Neural cell (in vitro differentiated cells): ENCODE measurements at regions not wholly inside any gene's neighbourhood (a gene's known extent, or its start where the extent isn't known, plus 50 kb on each side); places are given as distances from the start of the nearest gene placed in this dataset.

Source experiments
- H2AFZ ChIP-seq: fragments of 200-600, 300-800 bp; sonication (generic), shearing (Covaris generic); 2 replicates; pipeline ENCODE4 v1.6.0; 2014; ENCODE audit warnings: low read depth, mild to moderate bottlenecking, antibody characterized with exemption, low read length, moderate library complexity
- H3F3A ChIP-seq: fragments of 200-600 bp; shearing (Covaris generic); 2 replicates; pipeline ENCODE4 v1.6.1; 2016; ENCODE audit warnings: mild to moderate bottlenecking, moderate library complexity, mixed read lengths, antibody characterized with exemption, low read length; ENCODE audit not compliant: insufficient read depth, poor library complexity, severe bottlenecking
- H3K27ac ChIP-seq: fragments of 200-600, 300-800 bp; sonication (generic), shearing (Covaris generic); 2 replicates; pipeline ENCODE4 v1.5.1; 2014; ENCODE audit warnings: mild to moderate bottlenecking, low read length, moderate library complexity
- H3K27me3 ChIP-seq: fragments of 300-800, 200-600 bp; sonication (generic), shearing (Covaris generic); 2 replicates; pipeline ENCODE4 v1.6.0; 2014; ENCODE audit warnings: mild to moderate bottlenecking, low read depth, low read length, moderate library complexity; ENCODE audit not compliant: insufficient read depth
- H3K36me3 ChIP-seq: fragments of 300-800, 200-600 bp; sonication (generic), shearing (Covaris generic); 2 replicates; pipeline ENCODE4 v1.5.1; 2014; ENCODE audit warnings: mild to moderate bottlenecking, antibody characterized with exemption, low read length, moderate library complexity; ENCODE audit not compliant: insufficient read depth
- H3K4me2 ChIP-seq: fragments of 300-800, 200-600 bp; sonication (generic), shearing (Covaris generic); 2 replicates; pipeline ENCODE4 v1.6.0; 2014; ENCODE audit warnings: mild to moderate bottlenecking, low read length
- H3K4me3 ChIP-seq: fragments of 300-800, 200-600 bp; sonication (generic), shearing (Covaris generic); 2 replicates; pipeline ENCODE4 v1.5.1; 2014; ENCODE audit warnings: mild to moderate bottlenecking, low read length, moderate library complexity
- H3K79me2 ChIP-seq: fragments of 200-600 bp; shearing (Covaris generic); replicated peaks from 2 replicates; pipeline ENCODE4 v1.6.0; 2014; ENCODE audit warnings: mild to moderate bottlenecking, low read length, moderate library complexity; ENCODE audit not compliant: insufficient read depth
- H3K9ac ChIP-seq: fragments of 300-800, 200-600 bp; sonication (generic), shearing (Covaris generic); 2 replicates; pipeline ENCODE4 v1.6.1; 2016; ENCODE audit warnings: mild to moderate bottlenecking, low read length, mixed read lengths
- H3K9me2 ChIP-seq: fragments of 200-600 bp; shearing (Covaris generic); 2 replicates; pipeline ENCODE4 v1.6.1; 2016; ENCODE audit warnings: mild to moderate bottlenecking, low read length, mixed read lengths; ENCODE audit not compliant: insufficient read depth
- H3K9me3 ChIP-seq: fragments of 200-600, 300-800 bp; sonication (generic), shearing (Covaris generic); 2 replicates; pipeline ENCODE4 v1.6.1; 2016; ENCODE audit warnings: mild to moderate bottlenecking, mixed run types, low read length, moderate library complexity, mixed read lengths
- H4K20me1 ChIP-seq: fragments of 200-600 bp; shearing (Covaris generic); 2 replicates; pipeline ENCODE4 v1.6.1; 2016; ENCODE audit warnings: mild to moderate bottlenecking, mixed run types; ENCODE audit not compliant: insufficient read depth
- EP300 ChIP-seq: fragments of 450-650 bp; conservative IDR thresholded peaks from 2 replicates; pipeline ENCODE4 v1.6.1; 2014; ENCODE audit warnings: antibody characterized with exemption, mild to moderate bottlenecking, moderate library complexity; ENCODE audit not compliant: poor library complexity, severe bottlenecking
- EZH2 ChIP-seq: fragments of 200-600, 300-800 bp; shearing (Covaris generic), sonication (generic); IDR thresholded peaks from 2 replicates; pipeline ENCODE4 v1.6.1; 2014; ENCODE audit warnings: antibody characterized with exemption, low read length, borderline replicate concordance, mild to moderate bottlenecking; ENCODE audit not compliant: insufficient read depth, poor library complexity, severe bottlenecking
- MXI1 ChIP-seq: fragments of 450-650 bp; conservative IDR thresholded peaks from 2 replicates; pipeline ENCODE4 v1.6.1; 2014; ENCODE audit warnings: antibody characterized with exemption, mild to moderate bottlenecking; ENCODE audit not compliant: poor library complexity, severe bottlenecking
- POLR2AphosphoS5 ChIP-seq: IDR thresholded peaks from 2 replicates; pipeline ENCODE4 v1.6.1; 2012
- RAD21 ChIP-seq: fragments of 450-650 bp; conservative IDR thresholded peaks from 2 replicates; pipeline ENCODE4 v1.6.1; 2014; ENCODE audit warnings: antibody characterized with exemption, mild to moderate bottlenecking, moderate library complexity
- REST ChIP-seq: IDR thresholded peaks from 2 replicates; pipeline ENCODE4 v1.6.1; 2012; ENCODE audit warnings: borderline replicate concordance
- SMC3 ChIP-seq: fragments of 450-650 bp; conservative IDR thresholded peaks from 2 replicates; pipeline ENCODE4 v1.6.1; 2014; ENCODE audit warnings: antibody characterized with exemption, mild to moderate bottlenecking, moderate library complexity; ENCODE audit not compliant: poor library complexity
- TAF1 ChIP-seq: IDR thresholded peaks from 2 replicates; pipeline ENCODE4 v1.6.1; 2012; ENCODE audit warnings: low read depth
- TF ChIP-seq, protein P1 (sequence below): fragments of 450-650 bp; IDR thresholded peaks from 2 replicates; pipeline ENCODE4 v1.5.1; 2014; ENCODE audit warnings: antibody characterized with exemption, mild to moderate bottlenecking, moderate library complexity; ENCODE audit not compliant: poor library complexity, severe bottlenecking

GRCh38 chr20:40949346-40949745 is 79.3 kb upstream of the TOP1 start:
- Histone ChIP-seq H3K79me2 (no peaks in the 10 kb centered on the region), H2AFZ (no peak overlapping the region), H3K4me3 (no peak overlapping the region), H3K27ac (no peak overlapping the region), H3K27me3 (no peaks in the 10 kb centered on the region), H3K4me2 (no peak overlapping the region), H3K9me2 (no peaks in the 10 kb centered on the region), H3K36me3 (no peaks in the 10 kb centered on the region), H3K9me3 (no peaks in the 10 kb centered on the region), H3F3A (no peaks in the 10 kb centered on the region), H3K9ac (no peak overlapping the region), H4K20me1 (no peaks in the 10 kb centered on the region)
- TF ChIP-seq EZH2 (no peak), EP300 (no peak), RAD21 (no peak), TAF1 (no peak), REST (no peak), MXI1 (no peak), POLR2AphosphoS5 (no peak), SMC3 (no peak)
- TF ChIP-seq, protein P1, sequence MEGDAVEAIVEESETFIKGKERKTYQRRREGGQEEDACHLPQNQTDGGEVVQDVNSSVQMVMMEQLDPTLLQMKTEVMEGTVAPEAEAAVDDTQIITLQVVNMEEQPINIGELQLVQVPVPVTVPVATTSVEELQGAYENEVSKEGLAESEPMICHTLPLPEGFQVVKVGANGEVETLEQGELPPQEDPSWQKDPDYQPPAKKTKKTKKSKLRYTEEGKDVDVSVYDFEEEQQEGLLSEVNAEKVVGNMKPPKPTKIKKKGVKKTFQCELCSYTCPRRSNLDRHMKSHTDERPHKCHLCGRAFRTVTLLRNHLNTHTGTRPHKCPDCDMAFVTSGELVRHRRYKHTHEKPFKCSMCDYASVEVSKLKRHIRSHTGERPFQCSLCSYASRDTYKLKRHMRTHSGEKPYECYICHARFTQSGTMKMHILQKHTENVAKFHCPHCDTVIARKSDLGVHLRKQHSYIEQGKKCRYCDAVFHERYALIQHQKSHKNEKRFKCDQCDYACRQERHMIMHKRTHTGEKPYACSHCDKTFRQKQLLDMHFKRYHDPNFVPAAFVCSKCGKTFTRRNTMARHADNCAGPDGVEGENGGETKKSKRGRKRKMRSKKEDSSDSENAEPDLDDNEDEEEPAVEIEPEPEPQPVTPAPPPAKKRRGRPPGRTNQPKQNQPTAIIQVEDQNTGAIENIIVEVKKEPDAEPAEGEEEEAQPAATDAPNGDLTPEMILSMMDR, result no peak

- TF ChIP-seq EP300 (no peak), POLR2AphosphoS5 (no peak), RAD21 (no peak), EZH2 (no peak)
- H3K9ac ChIP-seq, result no peak overlapping the region
- no peak overlapping the region for H2AFZ ChIP-seq
Measured at GRCh38 chr20:40952136-40952535, 76.5 kb upstream of the TOP1 start.

DNA sequence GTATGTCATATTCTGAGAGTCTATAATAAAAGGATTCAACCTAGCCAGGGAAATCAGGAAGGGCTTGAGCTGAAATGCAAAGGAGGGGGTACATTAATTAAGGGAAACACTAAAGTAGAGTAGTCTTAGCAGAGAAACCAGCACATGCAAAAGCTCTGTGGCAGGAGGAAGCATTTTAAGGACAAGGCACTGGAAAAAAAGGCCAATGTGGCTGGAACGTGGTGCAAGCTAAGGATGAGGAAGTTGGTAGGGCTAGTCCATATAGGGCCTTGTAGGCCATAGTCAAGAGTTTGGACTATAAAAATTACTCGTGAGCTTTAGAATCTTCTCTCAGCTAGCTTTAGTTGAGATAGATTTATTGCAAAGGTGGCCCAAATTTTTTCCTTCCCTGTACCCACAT is 75.2 kb upstream of the TOP1 start:
- Histone ChIP-seq H3K9me3 (no peaks in the 10 kb centered on the region), H4K20me1 (no peaks in the 10 kb centered on the region), H3K27me3 (no peaks in the 10 kb centered on the region), H3K4me3 (no peak overlapping the region), H2AFZ (no peak overlapping the region), H3K79me2 (no peaks in the 10 kb centered on the region), H3F3A (no peaks in the 10 kb centered on the region), H3K9ac (no peak overlapping the region), H3K36me3 (no peaks in the 10 kb centered on the region), H3K4me2 (no peak overlapping the region), H3K9me2 (no peaks in the 10 kb centered on the region), H3K27ac (no peak overlapping the region)
- TF ChIP-seq MXI1 (no peak), EZH2 (no peak), EP300 (no peak), POLR2AphosphoS5 (no peak), TAF1 (no peak), SMC3 (no peak), REST (no peak), RAD21 (no peak)
- TF ChIP-seq, protein P1, result no peak

More at GRCh38 chr20:40952136-40952535, 76.5 kb upstream of the TOP1 start:
- no peaks in the 10 kb centered on the region for H3F3A ChIP-seq
- H3K4me3 ChIP-seq, result no peak overlapping the region
- H3K79me2 ChIP-seq, result no peaks in the 10 kb centered on the region
- no peak overlapping the region for H3K27ac ChIP-seq
- H3K9me2 ChIP-seq, result no peaks in the 10 kb centered on the region
- no peaks in the 10 kb centered on the region for H4K20me1 ChIP-seq
- H3K27me3 ChIP-seq, result no peaks in the 10 kb centered on the region
- H3K9me3 ChIP-seq, result no peaks in the 10 kb centered on the region
- no peak overlapping the region for H3K4me2 ChIP-seq
- no peaks in the 10 kb centered on the region for H3K36me3 ChIP-seq
